NCI-H526 (cell line): ENCODE measurements at regions not wholly inside any gene's neighbourhood (a gene's known extent, or its start where the extent isn't known, plus 50 kb on each side); places are given as distances from the start of the nearest gene placed in this dataset.
"Not testable (repeated sequence)": the region's sequence is repeated elsewhere in the genome, so short reads cannot be mapped to it uniquely, and the experiment has no call there.

Source experiments
- DNase-seq, 2 experiments: peaks; one replicate each; lab custom pipeline; 2025; lab: John Stamatoyannopoulos, UW

- DNase-seq, result no peak
Observed at GRCh38 chr3:10665592-10665991, 150.4 kb upstream of the SLC6A11 start.

DNA sequence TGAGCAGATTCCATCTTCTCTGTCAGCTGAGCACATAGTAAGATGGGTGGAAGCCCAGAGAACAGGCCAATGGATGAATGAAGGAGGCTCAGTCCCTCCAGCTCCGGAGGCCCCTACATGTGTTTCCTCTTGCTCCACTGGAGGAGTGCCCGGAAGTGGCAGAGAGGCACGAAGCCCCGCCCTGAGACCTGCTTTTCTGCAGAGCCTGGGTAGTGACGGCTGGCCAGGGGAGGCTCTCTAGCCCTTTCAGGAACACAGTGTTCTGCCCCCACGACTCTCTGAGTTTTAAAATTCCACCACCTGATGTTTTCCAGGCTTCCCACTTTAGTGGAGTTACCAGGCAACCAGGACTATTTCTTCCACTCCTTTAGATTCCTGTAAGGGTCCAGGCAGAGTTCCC lies 149.4 kb upstream of the SLC6A11 start:
- DNase-seq, result peak in 1 of 2 experiments; percentile 37

DNA sequence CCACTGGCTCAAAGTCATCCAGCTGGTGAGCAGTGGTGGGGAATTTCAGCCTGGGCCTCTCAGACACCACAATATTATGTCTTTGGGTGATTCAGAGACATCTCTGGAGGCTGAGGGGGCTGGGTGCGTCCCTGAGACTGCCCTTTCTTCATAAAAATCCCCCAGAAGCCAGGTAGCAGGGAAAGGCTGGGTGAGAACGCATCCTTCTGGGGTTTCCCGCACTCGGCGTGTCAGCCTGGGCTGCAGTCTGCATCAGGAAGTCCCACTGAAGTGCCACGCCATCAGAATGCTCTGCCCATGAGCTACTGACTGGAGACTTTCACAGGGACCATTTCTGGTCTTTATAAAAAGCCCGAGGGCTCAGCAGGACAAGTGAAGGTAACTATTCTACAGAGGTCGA lies 148.8 kb upstream of the SLC6A11 start:
- no peak for DNase-seq

DNA sequence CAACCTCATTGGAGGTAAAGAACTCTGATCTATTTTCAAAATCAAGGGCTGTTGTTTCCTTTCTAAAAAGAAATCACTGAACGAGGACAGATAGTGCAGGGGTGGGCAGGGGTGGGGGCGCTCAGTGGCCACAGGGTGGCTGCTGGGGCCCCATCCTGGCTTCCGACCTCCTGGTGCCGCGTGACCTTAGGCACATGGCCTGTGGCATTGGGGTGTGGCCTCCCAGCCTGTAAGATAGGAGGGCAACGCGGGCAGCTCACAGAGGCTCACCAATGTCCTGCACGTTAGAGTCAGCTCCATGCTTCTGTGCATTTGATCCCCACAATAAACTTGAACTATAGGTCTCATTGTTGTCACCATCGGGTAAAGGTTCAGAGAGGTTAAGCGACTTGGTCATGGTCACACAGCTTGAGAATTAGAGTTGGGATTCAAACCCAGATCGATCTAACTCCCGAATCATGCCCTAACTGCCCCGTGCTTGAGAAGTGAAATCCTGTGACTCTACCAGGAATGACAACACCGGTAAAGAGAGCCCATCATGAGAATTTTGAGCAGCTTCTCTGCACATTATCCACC lies 148.0 kb upstream of the SLC6A11 start:
- DNase-seq, result no peak

- DNase-seq, result peak; percentile 73 to 93
Observed at GRCh38 chr3:10669490-10670048, 146.5 kb upstream of the SLC6A11 start.

GRCh38 chr3:10672422-10672821 lies 143.6 kb upstream of the SLC6A11 start:
- peak in 1 of 2 experiments; percentile 12 for DNase-seq

DNA sequence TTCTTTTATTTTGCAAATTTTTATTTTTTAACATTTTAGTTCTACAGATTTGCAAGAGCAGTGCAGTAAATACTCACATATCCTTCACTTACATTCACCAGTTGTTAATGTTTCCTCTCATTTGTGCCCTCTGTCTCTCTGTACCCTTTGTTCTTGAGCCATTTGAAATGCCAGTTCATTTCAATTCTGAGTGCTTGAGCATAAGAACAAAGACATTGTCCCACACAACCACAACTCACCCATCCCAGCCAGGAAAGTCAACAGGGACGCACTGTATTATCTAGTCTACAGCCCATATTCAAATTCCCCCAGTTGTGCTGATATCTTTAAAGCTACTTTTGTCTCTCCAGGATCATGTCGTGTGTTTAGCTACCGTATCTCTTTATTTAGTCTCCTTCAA lies 141.4 kb upstream of the SLC6A11 start:
- peak; percentile 55 to 65 for DNase-seq

- no peak for DNase-seq
Observed at GRCh38 chr3:10676905-10677304, 139.1 kb upstream of the SLC6A11 start.

DNA sequence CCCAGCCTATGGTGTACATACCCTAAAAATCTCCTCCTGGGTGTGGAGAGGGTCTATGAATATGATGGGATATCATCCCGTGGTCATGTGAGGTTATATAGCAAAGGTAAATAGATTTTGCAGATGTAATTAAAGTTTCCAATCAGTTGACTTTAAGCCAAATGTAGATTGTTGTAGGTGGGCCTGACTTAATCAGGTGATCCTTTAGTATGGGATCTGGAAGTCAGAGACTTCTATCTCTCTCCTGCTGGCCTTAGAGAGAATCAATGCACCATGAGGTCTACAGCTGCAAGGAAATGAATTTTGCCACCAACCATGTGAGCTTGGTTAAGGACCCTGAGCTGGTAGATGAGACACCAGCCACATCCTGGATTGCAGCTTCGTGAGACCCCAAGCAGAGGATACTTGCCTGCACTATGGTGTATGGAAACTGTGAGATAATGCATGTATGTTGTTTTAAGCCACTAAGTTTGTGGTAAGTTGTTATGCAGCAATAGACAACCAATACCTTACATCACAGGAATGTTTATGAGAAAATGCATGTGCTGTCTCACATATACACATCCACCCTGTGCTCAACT lies 137.1 kb upstream of the SLC6A11 start:
- no peak for DNase-seq

- no peak for DNase-seq
Observed at GRCh38 chr3:10680796-10681195, 135.2 kb upstream of the SLC6A11 start.

DNA sequence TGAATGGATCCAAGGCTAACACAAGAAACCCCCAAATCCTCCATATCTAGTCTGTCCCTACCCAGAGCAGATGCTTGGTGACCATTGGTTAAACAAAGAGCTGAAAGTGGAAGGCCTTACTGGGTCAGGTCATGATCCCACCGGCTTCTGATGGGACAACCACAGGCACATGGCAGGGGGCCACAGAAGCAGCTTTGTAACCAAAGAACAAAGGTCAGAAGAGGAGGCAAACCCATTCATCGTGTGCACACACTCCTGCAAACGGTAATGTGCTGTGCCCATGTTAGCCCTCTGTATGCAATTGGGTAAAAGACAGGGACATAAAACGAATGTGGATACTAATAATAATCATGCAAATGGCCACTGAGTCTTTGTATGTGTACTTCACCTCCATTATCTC lies 133.3 kb upstream of the SLC6A11 start:
- DNase-seq, result no peak

- no peak for DNase-seq
Observed at GRCh38 chr3:10683106-10683505, 132.9 kb upstream of the SLC6A11 start.

DNA sequence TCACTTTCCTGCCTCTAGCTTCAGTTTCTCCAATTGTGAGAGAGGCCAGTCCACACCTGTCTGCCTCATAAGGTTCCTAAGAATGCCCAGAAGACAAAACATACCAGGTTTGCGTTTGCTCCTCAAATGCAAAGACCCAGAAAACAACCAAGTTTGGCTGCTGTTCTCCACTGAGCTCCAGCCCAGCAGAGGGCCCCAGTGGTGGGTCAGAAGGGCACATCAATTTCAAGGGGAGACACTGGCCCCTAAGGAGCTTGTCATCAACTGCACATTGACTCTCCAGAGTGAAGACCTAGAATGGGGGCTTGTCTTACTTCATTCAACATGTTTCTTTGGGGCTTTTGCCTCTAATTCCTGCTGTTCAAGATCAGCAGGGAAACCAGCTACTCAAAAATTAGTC lies 127.9 kb upstream of the SLC6A11 start:
- DNase-seq, result no peak

- DNase-seq, result no peak
Observed at GRCh38 chr3:10688548-10689172, 127.4 kb upstream of the SLC6A11 start.

- DNase-seq, result no peak
Observed at GRCh38 chr3:10692039-10692622, 123.9 kb upstream of the SLC6A11 start.

DNA sequence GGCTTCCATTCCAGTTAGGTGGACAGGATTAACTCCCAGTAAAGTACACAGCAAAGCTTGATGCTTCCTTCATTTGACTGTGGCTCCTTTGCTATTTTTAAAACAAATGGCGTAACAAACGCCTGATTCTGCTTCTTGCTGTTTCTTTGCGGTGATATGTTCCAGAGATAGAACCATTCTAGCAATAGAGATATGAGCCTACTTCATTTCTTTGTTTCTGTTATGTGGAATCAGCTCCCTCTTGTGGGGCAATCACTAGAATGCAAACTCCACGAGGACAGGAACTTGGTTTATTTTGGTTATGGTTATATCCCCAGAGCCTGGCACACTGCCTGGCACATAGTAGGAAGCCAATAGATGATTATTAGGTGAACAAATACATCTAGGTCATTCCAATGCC lies 122.6 kb upstream of the SLC6A11 start:
- peak in 1 of 2 experiments; percentile 62 for DNase-seq

DNA sequence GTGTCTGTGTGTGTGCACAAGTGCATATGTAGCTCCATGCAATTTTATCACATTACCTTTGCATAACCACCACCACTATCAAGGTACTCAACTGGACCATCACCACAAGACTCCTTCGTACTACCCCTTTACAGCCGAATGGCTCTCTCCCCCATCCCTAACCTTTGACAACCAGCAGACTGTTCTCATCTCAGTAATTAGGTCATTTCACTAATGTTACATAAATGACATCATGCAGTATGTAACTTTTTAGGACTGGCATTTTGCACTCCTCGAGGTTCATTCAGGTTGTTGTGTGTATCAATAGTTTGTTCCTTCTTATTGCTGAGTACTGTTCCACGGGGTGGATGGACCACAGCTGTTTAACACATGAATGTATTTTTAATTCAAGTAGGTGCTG lies 121.8 kb upstream of the SLC6A11 start:
- DNase-seq, result no peak

- not testable (repeated sequence) for DNase-seq
Observed at GRCh38 chr3:10695186-10695585, 120.8 kb upstream of the SLC6A11 start.

DNA sequence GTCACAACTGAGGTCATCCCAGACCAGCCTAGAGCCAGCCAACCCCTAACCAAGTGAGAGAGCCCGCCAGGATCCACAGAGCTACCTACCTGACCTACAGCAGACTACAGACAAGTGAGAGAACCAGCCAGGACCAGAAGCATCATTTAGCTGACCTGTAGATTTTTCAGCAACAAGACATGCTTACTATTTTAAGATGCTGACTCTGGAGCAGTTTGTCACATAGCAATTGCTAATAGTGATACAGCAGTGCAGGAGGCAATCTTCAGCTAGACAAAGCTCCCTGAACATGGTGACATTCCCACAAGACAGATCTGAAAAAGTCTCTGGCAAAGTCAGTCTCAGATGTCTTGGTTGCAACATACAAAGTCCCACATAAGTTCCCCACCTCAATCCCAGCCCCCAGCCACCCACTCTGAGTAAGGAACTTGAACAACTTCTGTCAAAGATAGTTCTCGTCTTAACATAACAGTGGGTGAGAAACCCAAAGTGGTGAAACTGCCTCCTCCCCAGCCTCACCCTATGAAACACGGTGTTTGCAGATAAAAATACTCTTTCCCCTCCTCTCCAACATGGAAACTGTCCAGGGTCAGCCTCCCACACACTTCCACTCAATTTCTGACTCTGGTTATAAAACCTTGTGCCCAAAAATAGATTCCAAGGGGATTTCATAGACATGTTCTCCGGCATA lies 120.3 kb upstream of the SLC6A11 start:
- DNase-seq, result no peak

- no peak for DNase-seq
Observed at GRCh38 chr3:10697918-10698317, 118.1 kb upstream of the SLC6A11 start.

- DNase-seq, result no peak
Observed at GRCh38 chr3:10700821-10701220, 115.2 kb upstream of the SLC6A11 start.

DNA sequence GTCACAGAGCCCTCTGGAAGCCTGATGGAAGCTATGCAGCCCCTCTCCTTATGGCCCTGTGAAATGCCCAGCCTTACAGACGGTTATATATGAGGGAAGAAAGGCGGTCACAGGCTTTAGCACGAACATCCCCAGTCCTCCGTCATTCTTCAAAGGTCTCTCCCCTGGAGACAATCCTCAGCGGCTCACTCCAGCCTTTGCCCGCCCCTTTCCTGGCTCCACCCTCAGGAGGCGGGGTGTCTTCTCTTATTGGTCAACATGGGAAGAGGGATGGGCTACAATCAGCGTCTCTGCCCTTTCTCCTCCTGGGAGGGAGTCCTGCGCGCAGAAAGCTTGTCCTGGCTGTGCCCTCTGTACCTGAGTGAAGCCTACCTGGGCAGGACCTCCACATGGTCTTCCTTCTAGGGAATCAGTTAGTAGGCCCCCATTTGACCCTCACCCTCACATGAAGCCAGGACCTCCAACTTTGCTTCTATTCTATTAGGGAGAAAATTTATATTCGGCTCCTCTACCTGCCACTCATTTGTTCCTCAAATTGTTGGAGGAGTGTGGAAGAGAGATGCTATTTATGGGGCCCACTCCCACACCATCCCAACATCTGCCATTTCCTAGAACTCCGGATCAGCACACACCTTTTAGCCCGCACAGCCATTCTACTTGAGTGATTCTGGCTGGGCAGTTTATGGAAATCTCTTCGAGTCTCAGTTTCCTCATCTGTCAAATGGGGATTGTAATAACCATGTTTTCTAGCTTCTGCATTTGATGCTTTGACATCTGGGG lies 112.9 kb upstream of the SLC6A11 start:
- peak; percentile 25 to 70 for DNase-seq
